Activated T-helper 9 cell treated with anti-CD3 and anti-CD28 coated beads, Interleukin-2, amount 50 U/mL, for 16 hours (primary cell): ENCODE measurements at regions not wholly inside any gene's neighbourhood (a gene's known extent, or its start where the extent isn't known, plus 50 kb on each side); places are given as distances from the start of the nearest gene placed in this dataset.
"Not testable (repeated sequence)": the region's sequence is repeated elsewhere in the genome, so short reads cannot be mapped to it uniquely, and the experiment has no call there.

Experiments
- DNase-seq: peaks from one replicate; pipeline ENCODE4 v3.0.0-alpha.2; 2020; ENCODE audit warnings: low read depth

- not testable (repeated sequence) for DNase-seq
Observed at GRCh38 chr10:33956322-33956721, 621.9 kb upstream of the NRP1 start.

GRCh38 chr10:33955676-33956075 is 621.2 kb upstream of the NRP1 start:
- DNase-seq = no peak

GRCh38 chr10:33952692-33953360 is 618.4 kb upstream of the NRP1 start:
- DNase-seq = no peak

- no peak for DNase-seq
Observed at GRCh38 chr10:33950206-33950605, 615.7 kb upstream of the NRP1 start.

- DNase-seq = no peak
Observed at GRCh38 chr10:33947544-33947943, 613.1 kb upstream of the NRP1 start.

GRCh38 chr10:33945051-33945450 is 610.6 kb upstream of the NRP1 start:
- DNase-seq = no peak

GRCh38 chr10:33942508-33942907 is 608.0 kb upstream of the NRP1 start:
- DNase-seq = no peak

- no peak for DNase-seq
Observed at GRCh38 chr10:33939892-33940291, 605.4 kb upstream of the NRP1 start.

- no peak for DNase-seq
Observed at GRCh38 chr10:33939410-33939809, 604.9 kb upstream of the NRP1 start.

GRCh38 chr10:33938001-33938400 is 603.5 kb upstream of the NRP1 start:
- DNase-seq = no peak

- no peak for DNase-seq
Observed at GRCh38 chr10:33937036-33937730, 602.7 kb upstream of the NRP1 start.

- no peak for DNase-seq
Observed at GRCh38 chr10:33935350-33935749, 600.9 kb upstream of the NRP1 start.

- DNase-seq = no peak
Observed at GRCh38 chr10:33930079-33930478, 595.6 kb upstream of the NRP1 start.

- no peak for DNase-seq
Observed at GRCh38 chr10:33927347-33927746, 592.9 kb upstream of the NRP1 start.

- no peak for DNase-seq
Observed at GRCh38 chr10:33921970-33922605, 587.6 kb upstream of the NRP1 start.

GRCh38 chr10:33920351-33920750 is 585.9 kb upstream of the NRP1 start:
- no peak for DNase-seq

GRCh38 chr10:33919244-33919643 is 584.8 kb upstream of the NRP1 start:
- DNase-seq = no peak

- DNase-seq = no peak
Observed at GRCh38 chr10:33917069-33917780, 582.8 kb upstream of the NRP1 start.

- no peak for DNase-seq
Observed at GRCh38 chr10:33914746-33915145, 580.3 kb upstream of the NRP1 start.

GRCh38 chr10:33913194-33913593 is 578.7 kb upstream of the NRP1 start:
- no peak for DNase-seq

- DNase-seq = not testable (repeated sequence)
Observed at GRCh38 chr10:33909476-33909875, 575.0 kb upstream of the NRP1 start.

- no peak for DNase-seq
Observed at GRCh38 chr10:33901166-33901565, 566.7 kb upstream of the NRP1 start.

GRCh38 chr10:33900596-33900995 is 566.1 kb upstream of the NRP1 start:
- DNase-seq = no peak
